Esophagus muscularis mucosa (tissue), 2 donors: ENCODE measurements at regions not wholly inside any gene's neighbourhood (a gene's known extent, or its start where the extent isn't known, plus 50 kb on each side); places are given as distances from the start of the nearest gene placed in this dataset.

ENCODE experiments used
- EP300 ChIP-seq: sonication (generic); formaldehyde crosslinking; IDR thresholded peaks from one replicate; pipeline ENCODE4 v1.6.1; 2017; ENCODE audit warnings: antibody characterized with exemption
- POLR2A ChIP-seq: fragments of 450-650 bp; IDR thresholded peaks from one replicate; pipeline ENCODE4 v1.6.1; 2017; ENCODE audit warnings: antibody characterized with exemption, moderate library complexity, mild to moderate bottlenecking, low read depth

DNA sequence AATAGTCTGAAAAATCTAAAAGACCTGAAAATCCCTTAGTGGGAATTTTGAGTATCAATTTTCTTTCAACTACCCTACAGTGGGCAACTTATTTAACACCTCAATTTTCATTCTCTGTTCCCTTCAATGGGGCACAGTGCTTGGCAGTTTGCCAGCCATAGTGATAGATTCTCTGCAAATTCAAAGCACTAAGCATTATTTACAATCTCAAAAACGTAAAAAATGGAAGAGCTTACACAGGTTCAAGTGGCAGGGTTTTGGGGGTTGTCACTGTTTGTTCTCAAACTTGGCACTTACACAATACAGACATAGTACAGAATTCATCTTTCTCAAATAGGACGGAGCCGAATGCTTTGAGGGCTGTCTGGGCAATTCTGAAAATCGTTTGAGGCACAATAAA is 515.0 kb downstream of the EFNA5 start:
- TF ChIP-seq POLR2A (no peak), EP300 (no peak)
